OCI-LY3 (cell line): ENCODE measurements at regions not wholly inside any gene's neighbourhood (a gene's known extent, or its start where the extent isn't known, plus 50 kb on each side); places are given as distances from the start of the nearest gene placed in this dataset.

Source experiments
- H2AFZ ChIP-seq: fragments of 200-600, 300-600 bp; shearing (Covaris generic); 2 replicates; pipeline ENCODE4 v1.6.0; 2014; ENCODE audit warnings: antibody characterized with exemption, low read depth, low read length
- H3K27ac ChIP-seq: fragments of 200-600, 300-600 bp; sonication (generic); 2 replicates; pipeline ENCODE4 v1.5.1; 2014; ENCODE audit warnings: mild to moderate bottlenecking, low read length, moderate library complexity, mixed read lengths
- H3K27me3 ChIP-seq: fragments of 200-600, 300-600 bp; sonication (generic); 2 replicates; pipeline ENCODE4 v1.6.1; 2014; ENCODE audit warnings: low read depth, low read length, mixed read lengths
- H3K36me3 ChIP-seq: fragments of 200-600, 300-600 bp; sonication (generic); replicated peaks from 2 replicates; pipeline ENCODE3; 2014; ENCODE audit warnings: low read depth, low read length, mixed read lengths
- H3K4me1 ChIP-seq: fragments of 300-600, 200-600 bp; sonication (generic); 2 replicates; pipeline ENCODE4 v1.6.1; 2014; ENCODE audit warnings: low read length, mixed read lengths
- H3K4me2 ChIP-seq: fragments of 200-600, 300-600 bp; sonication (generic); 2 replicates; pipeline ENCODE4 v1.6.1; 2014; ENCODE audit warnings: low read length, mixed read lengths
- H3K4me3 ChIP-seq: fragments of 300-600, 200-600 bp; sonication (generic); 2 replicates; pipeline ENCODE4 v1.5.1; 2014; ENCODE audit warnings: antibody characterized with exemption, mild to moderate bottlenecking, low read length, moderate library complexity
- H3K79me2 ChIP-seq: fragments of 300-600, 200-600 bp; shearing (Covaris generic); 2 replicates; pipeline ENCODE4 v1.6.1; 2014; ENCODE audit warnings: mild to moderate bottlenecking, low read length, mixed read lengths
- H3K9ac ChIP-seq: fragments of 300-600, 200-600 bp; shearing (Covaris generic); 2 replicates; pipeline ENCODE4 v1.6.0; 2014; ENCODE audit warnings: mild to moderate bottlenecking, low read length, moderate library complexity
- H3K9me3 ChIP-seq: fragments of 200-600, 300-600 bp; shearing (Covaris generic); 2 replicates; pipeline ENCODE4 v1.6.1; 2014; ENCODE audit warnings: low read length, mixed read lengths; ENCODE audit not compliant: insufficient read depth
- H4K20me1 ChIP-seq: fragments of 200-600, 300-600 bp; sonication (generic); 2 replicates; pipeline ENCODE4 v1.6.1; 2016; ENCODE audit warnings: low read length, mixed read lengths; ENCODE audit not compliant: insufficient read depth
- CTCF ChIP-seq: fragments of 200-600, 300-600 bp; sonication (generic); IDR thresholded peaks from 2 replicates; pipeline ENCODE4 v1.5.1; 2014; ENCODE audit warnings: antibody characterized with exemption, low read length, low read depth
- EZH2phosphoT487 ChIP-seq: fragments of 200-600 bp; shearing (Covaris generic); IDR thresholded peaks from 2 replicates; pipeline ENCODE4 v1.6.1; 2018; ENCODE audit warnings: antibody characterized with exemption, mixed run types, low read depth

- Histone ChIP-seq H3K9ac (no peak overlapping the region), H3K79me2 (no peaks in the 10 kb centered on the region), H2AFZ (no peak overlapping the region), H3K36me3 (no peaks in the 10 kb centered on the region), H3K4me3 (no peak overlapping the region), H3K4me1 (no peaks in the 10 kb centered on the region), H3K9me3 (no peaks in the 10 kb centered on the region), H3K27me3 (no peaks in the 10 kb centered on the region), H4K20me1 (no peaks in the 10 kb centered on the region), H3K27ac (no peak overlapping the region), H3K4me2 (no peak overlapping the region)
- TF ChIP-seq CTCF (no peak), EZH2phosphoT487 (no peak)
Measured at GRCh38 chr5:120375248-120375647, 88.9 kb upstream of the PRR16 start.

GRCh38 chr5:120380644-120381043 lies 83.5 kb upstream of the PRR16 start:
- Histone ChIP-seq H3K36me3 (no peaks in the 10 kb centered on the region), H3K9ac (no peak overlapping the region), H3K4me3 (no peak overlapping the region), H3K79me2 (no peaks in the 10 kb centered on the region), H3K4me1 (no peaks in the 10 kb centered on the region), H3K4me2 (no peak overlapping the region), H2AFZ (no peak overlapping the region), H4K20me1 (no peaks in the 10 kb centered on the region), H3K27ac (no peak overlapping the region), H3K9me3 (no peaks in the 10 kb centered on the region), H3K27me3 (no peaks in the 10 kb centered on the region)
- TF ChIP-seq EZH2phosphoT487 (no peak), CTCF (no peak)

- Histone ChIP-seq H3K4me1 (peaks cover under 1% of the 10 kb centered on the region), H3K79me2 (no peaks in the 10 kb centered on the region), H4K20me1 (no peaks in the 10 kb centered on the region), H3K27me3 (no peaks in the 10 kb centered on the region), H3K9ac (no peak overlapping the region), H2AFZ (no peak overlapping the region), H3K4me2 (no peak overlapping the region), H3K36me3 (no peaks in the 10 kb centered on the region), H3K27ac (no peak overlapping the region), H3K9me3 (no peaks in the 10 kb centered on the region), H3K4me3 (no peak overlapping the region)
- no peak for TF ChIP-seq EZH2phosphoT487
- TF ChIP-seq CTCF, result no peak
Measured at GRCh38 chr5:120382833-120383232, 81.3 kb upstream of the PRR16 start.

- H3K27me3 ChIP-seq, result no peaks in the 10 kb centered on the region
- H3K27ac ChIP-seq, result no peak overlapping the region
- H2AFZ ChIP-seq, result no peak overlapping the region
Measured at GRCh38 chr5:120386981-120387380, 77.1 kb upstream of the PRR16 start.

More at GRCh38 chr5:120386981-120387380, 77.1 kb upstream of the PRR16 start:
- H3K4me2 ChIP-seq, result no peak overlapping the region
- no peak overlapping the region for H3K9ac ChIP-seq
- H4K20me1 ChIP-seq, result no peaks in the 10 kb centered on the region
- H3K4me3 ChIP-seq, result no peak overlapping the region
- no peaks in the 10 kb centered on the region for H3K79me2 ChIP-seq
- TF ChIP-seq EZH2phosphoT487 (no peak), CTCF (no peak)
- peaks cover 9% of the 10 kb centered on the region for H3K4me1 ChIP-seq
- H3K9me3 ChIP-seq, result no peaks in the 10 kb centered on the region
- no peaks in the 10 kb centered on the region for H3K36me3 ChIP-seq
